IMR-90 (cell line): ENCODE measurements at regions not wholly inside any gene's neighbourhood (a gene's known extent, or its start where the extent isn't known, plus 50 kb on each side); places are given as distances from the start of the nearest gene placed in this dataset.
"Not testable (repeated sequence)": the region's sequence is repeated elsewhere in the genome, so short reads cannot be mapped to it uniquely, and the experiment has no call there.

Experiments used
- ATAC-seq: fragments of 200-7000 bp; cut with Tn5 transposase; 2 replicates; pipeline ENCODE4 v1.9.1; 2020; ENCODE audit warnings: low read depth, mild to moderate bottlenecking, moderate library complexity
- BruUV-seq: library from RNA; stranded (reverse); fragments of 400-500 nt; replicated peaks from 2 replicates; lab custom pipeline; 2021; lab: Mats Ljungman, UMichigan
- CTCF ChIA-PET: fragments of 300-600 bp; formaldehyde crosslinking; extraction: SDS; loops from one replicate; lab custom pipeline; 2021; ENCODE audit warnings: antibody characterized with exemption; lab: Yijun Ruan, JAX
- POLR2A ChIA-PET: fragments of 300-600 bp; sonication (Branson Sonifier 250); formaldehyde crosslinking; loops from one replicate; lab custom pipeline; 2022; ENCODE audit warnings: antibody characterized with exemption; ENCODE audit not compliant: unreplicated experiment; lab: Charles Lee
- DNase-seq: peaks from one replicate; pipeline ENCODE4 v3.0.0; 2013
- H2AFZ ChIP-seq: replicated peaks from 2 replicates; pipeline ENCODE3; 2013; ENCODE audit warnings: low read length, mild to moderate bottlenecking; ENCODE audit not compliant: poor library complexity
- H2AK5ac ChIP-seq: 2 replicates; pipeline ENCODE4 v1.6.1; 2013; ENCODE audit warnings: low read depth, low read length, inconsistent platforms
- H2AK9ac ChIP-seq: replicated peaks from 2 replicates; pipeline ENCODE3; 2013; ENCODE audit warnings: mild to moderate bottlenecking, low read depth, low read length, moderate library complexity; ENCODE audit not compliant: poor library complexity
- H2BK120ac ChIP-seq: 2 replicates; pipeline ENCODE4 v1.6.1; 2013; ENCODE audit warnings: low read depth, low read length, inconsistent platforms
- H2BK15ac ChIP-seq: 3 replicates; pipeline ENCODE4 v1.6.1; 2013; ENCODE audit warnings: low read depth, low read length, inconsistent platforms
- H2BK20ac ChIP-seq: 2 replicates; pipeline ENCODE4 v1.6.1; 2013; ENCODE audit warnings: low read depth, mild to moderate bottlenecking, inconsistent platforms, low read length, moderate library complexity
- H2BK5ac ChIP-seq: 2 replicates; pipeline ENCODE4 v1.6.1; 2013; ENCODE audit warnings: mild to moderate bottlenecking, low read depth, low read length, inconsistent platforms; ENCODE audit not compliant: poor library complexity, severe bottlenecking
- H3K14ac ChIP-seq: replicated peaks from 2 replicates; pipeline ENCODE4 v1.6.1; 2013; ENCODE audit warnings: low read depth, low read length, inconsistent platforms
- H3K18ac ChIP-seq: 2 replicates; pipeline ENCODE4 v1.6.1; 2013; ENCODE audit warnings: low read depth, low read length, control low read depth
- H3K23ac ChIP-seq: 2 replicates; pipeline ENCODE4 v1.6.1; 2013; ENCODE audit warnings: low read depth, low read length, inconsistent platforms
- H3K27ac ChIP-seq: 2 replicates; pipeline ENCODE4 v1.5.1; 2013; ENCODE audit warnings: mild to moderate bottlenecking, control low read depth, low read length; ENCODE audit not compliant: insufficient read depth
- H3K27me3 ChIP-seq: 2 replicates; pipeline ENCODE4 v1.6.1; 2013; ENCODE audit warnings: low read length; ENCODE audit not compliant: control insufficient read depth, insufficient read depth
- H3K36me3 ChIP-seq: 2 replicates; pipeline ENCODE4 v1.6.1; 2013; ENCODE audit warnings: low read length, mixed read lengths; ENCODE audit not compliant: control insufficient read depth, insufficient read depth
- H3K4ac ChIP-seq: 2 replicates; pipeline ENCODE4 v1.6.1; 2013; ENCODE audit warnings: low read depth, low read length, inconsistent platforms
- H3K4me1 ChIP-seq: 2 replicates; pipeline ENCODE4 v1.6.1; 2013; ENCODE audit warnings: low read length, mixed read lengths; ENCODE audit not compliant: control insufficient read depth, insufficient read depth
- H3K4me2 ChIP-seq: 2 replicates; pipeline ENCODE4 v1.6.1; 2013; ENCODE audit warnings: low read depth, mild to moderate bottlenecking, control low read depth, low read length, moderate library complexity
- H3K4me3 ChIP-seq: 2 replicates; pipeline ENCODE4 v1.5.1; 2013; ENCODE audit warnings: low read depth, mild to moderate bottlenecking, control low read depth, low read length, moderate library complexity; ENCODE audit not compliant: insufficient read depth
- H3K56ac ChIP-seq: 2 replicates; pipeline ENCODE4 v1.6.1; 2013; ENCODE audit warnings: low read length, inconsistent platforms; ENCODE audit not compliant: insufficient read depth; ENCODE audit errors: extremely low read depth
- H3K79me1 ChIP-seq, 2 experiments: 2 replicates each; pipeline ENCODE4 v1.6.1; 2013; ENCODE audit warnings: low read length in 2 of 2, inconsistent platforms in 1 of 2, low read depth in 1 of 2
- H3K9ac ChIP-seq: 2 replicates; pipeline ENCODE4 v1.6.1; 2013; ENCODE audit warnings: low read depth, low read length, control low read depth
- H3K9me1 ChIP-seq: 2 replicates; pipeline ENCODE4 v1.6.1; 2013; ENCODE audit warnings: low read length, inconsistent platforms; ENCODE audit not compliant: insufficient read depth
- H3K9me3 ChIP-seq: 2 replicates; pipeline ENCODE4 v1.6.1; 2013; ENCODE audit warnings: low read length; ENCODE audit not compliant: control insufficient read depth, insufficient read depth
- H4K20me1 ChIP-seq: 2 replicates; pipeline ENCODE4 v1.6.1; 2013; ENCODE audit warnings: low read length, inconsistent platforms; ENCODE audit not compliant: insufficient read depth
- H4K5ac ChIP-seq: 2 replicates; pipeline ENCODE4 v1.6.1; 2013; ENCODE audit warnings: mild to moderate bottlenecking, low read depth, low read length, control low read depth
- H4K8ac ChIP-seq, 2 experiments: 2 replicates each; pipeline ENCODE4 v1.6.1; 2013; ENCODE audit warnings: low read depth in 2 of 2, low read length in 2 of 2, control low read depth in 1 of 2, inconsistent platforms in 1 of 2
- H4K91ac ChIP-seq: 2 replicates; pipeline ENCODE4 v1.6.1; 2013; ENCODE audit warnings: low read depth, low read length, inconsistent platforms; ENCODE audit not compliant: insufficient read depth
- WGBS, 2 experiments: methylation state at CpG; one replicate each; pipeline versions ENCODE4 v1.1.5 to v1.1.7; 2013; ENCODE audit warnings: missing lambda C conversion rate in 2 of 2; ENCODE audit not compliant: insufficient read length in 1 of 2; ENCODE audit errors: extremely low coverage in 2 of 2; 5-methylcytosine and 5-hydroxymethylcytosine counted together
- dilution Hi-C: fragments of 300-500 bp; cut with HindIII; formaldehyde crosslinking; loops from one replicate; pipeline ENCODE4 v1.14.3; 2018; ENCODE audit warnings: low sequenced_read_pairs; ENCODE audit not compliant: unreplicated experiment
- in situ Hi-C: fragments of 300-500 bp; cut with MboI; formaldehyde crosslinking; loops from 3 replicates; pipeline ENCODE4 v1.14.3; 2019; ENCODE audit warnings: low sequenced_read_pairs, inconsistent platforms, mixed read lengths
- intact Hi-C: fragments of 100-400 bp; cut with micrococcal nuclease; formaldehyde crosslinking; loops from 2 replicates; pipeline ENCODE4 v1.10.0; 2022

DNA sequence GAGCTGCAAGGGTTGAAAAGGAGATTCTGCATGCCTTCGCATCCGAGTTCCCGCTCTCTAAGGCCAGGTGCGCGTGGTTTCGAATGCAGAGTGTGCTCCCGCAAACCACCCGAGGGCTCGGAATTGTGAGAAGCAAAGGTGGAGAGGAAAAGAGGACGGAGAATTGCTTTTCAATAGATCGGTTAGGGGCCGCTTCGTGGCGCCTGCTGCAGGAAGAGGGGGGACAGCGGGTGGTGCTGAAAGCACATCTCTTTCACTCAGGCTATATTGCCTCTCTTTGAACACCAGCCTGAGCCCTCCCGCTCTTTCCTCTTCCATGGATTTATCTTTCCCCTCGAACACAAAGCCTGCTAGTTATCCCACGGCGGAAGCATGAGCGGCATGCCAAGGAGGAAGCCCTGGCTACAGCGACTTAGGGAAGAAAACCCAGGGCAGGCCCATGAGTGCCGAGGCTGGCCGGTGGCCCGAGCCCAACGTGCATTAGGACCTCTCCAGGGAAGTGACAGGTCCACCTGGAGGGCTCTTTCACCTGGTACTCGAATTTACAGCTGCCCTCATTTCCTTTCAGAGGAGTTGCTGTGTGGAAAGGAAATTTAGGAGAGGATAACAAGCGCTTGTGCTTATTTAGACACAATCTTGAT is 353.0 kb upstream of the FOLH1 start:
- H3K9me1 ChIP-seq, H3K27me3 ChIP-seq, H4K20me1 ChIP-seq, H3K18ac ChIP-seq, H2AK5ac ChIP-seq, H2AK9ac ChIP-seq, BruUV-seq, H2BK15ac ChIP-seq, H3K4me1 ChIP-seq, DNase-seq, CTCF ChIA-PET, H3K4me3 ChIP-seq, H2AFZ ChIP-seq, H2BK120ac ChIP-seq, H3K56ac ChIP-seq, in situ Hi-C loops, H4K8ac ChIP-seq, H2BK5ac ChIP-seq, H4K5ac ChIP-seq, H3K79me1 ChIP-seq, intact Hi-C loops, H3K4me2 ChIP-seq, H3K27ac ChIP-seq, ATAC-seq, H3K14ac ChIP-seq, H3K36me3 ChIP-seq, POLR2A ChIA-PET, H3K23ac ChIP-seq, H4K91ac ChIP-seq, H3K9ac ChIP-seq, dilution Hi-C loops, H3K4ac ChIP-seq, H2BK20ac ChIP-seq, H3K9me3 ChIP-seq: not testable (repeated sequence)
- no CpG with 5 or more reads among the region's 27 CpGs for WGBS, 2 experiments

DNA sequence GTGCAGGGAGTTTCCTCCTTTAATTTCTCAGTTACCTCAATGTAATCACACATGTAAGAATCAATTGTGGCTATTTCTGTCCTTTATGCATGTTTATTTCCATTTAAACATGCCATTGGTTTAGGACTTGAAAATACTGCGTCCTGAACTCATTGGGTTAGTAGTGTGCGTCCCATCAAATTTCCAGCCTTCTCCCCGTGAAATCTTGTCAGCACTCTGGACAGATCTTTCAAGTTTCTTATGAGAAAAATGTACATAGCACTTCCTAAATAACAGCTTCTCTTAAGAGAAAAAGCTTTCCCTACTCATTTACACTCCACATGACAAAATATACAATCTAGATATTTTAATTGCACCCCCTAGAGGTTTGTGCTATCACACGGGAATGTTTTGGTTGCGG is 353.9 kb upstream of the FOLH1 start:
- dilution Hi-C loops, H3K9me1 ChIP-seq, H2BK120ac ChIP-seq, H2BK15ac ChIP-seq, H3K56ac ChIP-seq, H3K9ac ChIP-seq, H3K9me3 ChIP-seq, H4K5ac ChIP-seq, H2AK9ac ChIP-seq, H2BK20ac ChIP-seq, CTCF ChIA-PET, H4K91ac ChIP-seq, H2AFZ ChIP-seq, BruUV-seq, H3K79me1 ChIP-seq, ATAC-seq, H4K20me1 ChIP-seq, H3K18ac ChIP-seq, DNase-seq, in situ Hi-C loops, POLR2A ChIA-PET, H4K8ac ChIP-seq, H2AK5ac ChIP-seq, H3K4me3 ChIP-seq, H3K4me1 ChIP-seq, H2BK5ac ChIP-seq, H3K4ac ChIP-seq, H3K14ac ChIP-seq, H3K27ac ChIP-seq, intact Hi-C loops, H3K27me3 ChIP-seq, H3K4me2 ChIP-seq, H3K36me3 ChIP-seq, H3K23ac ChIP-seq: not testable (repeated sequence)
- WGBS, 2 experiments, result no CpG with 5 or more reads among the region's 5 CpGs
